ENCODE measurements at regions not wholly inside any gene's neighbourhood (a gene's known extent, or its start where the extent isn't known, plus 50 kb on each side); places are given as distances from the start of the nearest gene placed in this dataset.

DNA sequence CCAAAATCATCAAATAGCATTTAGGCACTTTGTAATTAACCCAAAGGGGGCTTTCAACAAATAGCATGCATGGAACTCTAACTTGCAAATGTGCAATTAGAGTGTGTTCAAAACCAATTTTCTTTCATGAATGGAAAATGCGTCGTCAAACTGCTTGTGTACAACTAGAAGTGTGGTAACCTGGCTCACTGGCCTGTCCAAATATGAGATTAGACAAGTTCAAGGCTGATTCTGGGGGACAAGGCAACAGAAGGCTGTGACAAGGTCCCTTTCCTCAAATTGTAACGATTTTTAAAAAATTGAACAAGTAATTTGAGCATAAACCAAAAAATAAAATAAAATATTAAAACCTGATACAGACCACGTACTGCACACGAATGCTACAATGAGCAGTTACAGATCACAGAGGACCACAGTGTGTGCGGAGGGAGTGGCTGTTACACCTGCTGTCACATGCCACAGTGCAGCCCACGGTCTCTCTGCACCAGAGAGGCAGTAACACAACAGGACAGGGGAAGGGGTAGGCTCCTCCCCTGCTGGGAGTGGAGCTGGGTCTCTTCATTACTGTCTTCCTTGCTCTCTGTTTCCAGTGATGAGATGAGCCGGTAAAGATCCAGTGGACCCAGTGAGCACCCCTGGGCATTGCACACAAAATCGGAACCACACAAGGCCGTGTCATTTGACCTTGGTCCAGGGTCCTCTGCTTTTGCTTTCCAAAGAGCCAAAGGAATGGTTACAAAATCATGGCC lies 252.2 kb upstream of the PDE10A start:
- DNase-seq (ENCODE audit: low read depth in 2 of 2): no peak

DNA sequence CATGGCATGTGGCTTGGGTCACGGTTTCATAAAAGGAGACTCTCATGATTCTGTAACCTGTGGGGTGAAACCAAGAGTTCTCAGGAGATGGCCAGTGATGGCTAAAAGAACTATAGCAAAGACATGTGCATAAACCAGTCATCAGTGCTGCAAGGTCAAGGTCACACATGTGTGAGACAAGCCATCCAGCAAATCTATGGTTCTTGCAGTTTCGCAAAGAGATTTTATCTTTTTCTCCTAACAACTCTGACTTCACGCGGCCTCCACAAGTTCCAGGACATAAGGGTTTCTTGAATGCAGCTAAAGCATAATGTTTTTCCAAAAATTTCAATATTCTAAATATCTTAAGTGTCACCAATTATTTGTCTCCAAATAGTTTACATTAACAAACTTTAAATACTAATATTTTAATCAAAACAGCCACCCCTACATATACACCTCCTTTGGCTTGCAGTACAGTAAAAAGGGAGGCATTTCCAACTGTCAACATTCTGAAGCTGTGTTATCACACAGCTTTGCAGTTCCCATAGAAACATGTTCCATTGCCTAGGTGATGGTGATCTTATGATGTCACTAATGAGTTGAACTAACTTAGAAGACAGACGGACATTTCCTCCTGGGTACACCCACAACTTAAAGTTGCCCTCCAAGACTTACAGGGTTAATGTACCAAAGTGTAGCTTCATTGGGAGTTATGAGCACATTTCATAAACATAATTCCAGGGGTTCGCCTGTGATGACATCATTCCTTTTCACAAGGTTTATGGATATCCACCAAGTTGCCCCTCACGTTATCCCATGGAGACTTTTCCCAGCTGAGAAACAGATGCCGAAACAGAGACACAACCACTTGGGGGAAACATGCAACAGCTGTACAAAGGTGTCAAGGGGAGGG lies 250.9 kb upstream of the PDE10A start:
- no peak for DNase-seq (ENCODE audit: low read depth in 2 of 2)

DNA sequence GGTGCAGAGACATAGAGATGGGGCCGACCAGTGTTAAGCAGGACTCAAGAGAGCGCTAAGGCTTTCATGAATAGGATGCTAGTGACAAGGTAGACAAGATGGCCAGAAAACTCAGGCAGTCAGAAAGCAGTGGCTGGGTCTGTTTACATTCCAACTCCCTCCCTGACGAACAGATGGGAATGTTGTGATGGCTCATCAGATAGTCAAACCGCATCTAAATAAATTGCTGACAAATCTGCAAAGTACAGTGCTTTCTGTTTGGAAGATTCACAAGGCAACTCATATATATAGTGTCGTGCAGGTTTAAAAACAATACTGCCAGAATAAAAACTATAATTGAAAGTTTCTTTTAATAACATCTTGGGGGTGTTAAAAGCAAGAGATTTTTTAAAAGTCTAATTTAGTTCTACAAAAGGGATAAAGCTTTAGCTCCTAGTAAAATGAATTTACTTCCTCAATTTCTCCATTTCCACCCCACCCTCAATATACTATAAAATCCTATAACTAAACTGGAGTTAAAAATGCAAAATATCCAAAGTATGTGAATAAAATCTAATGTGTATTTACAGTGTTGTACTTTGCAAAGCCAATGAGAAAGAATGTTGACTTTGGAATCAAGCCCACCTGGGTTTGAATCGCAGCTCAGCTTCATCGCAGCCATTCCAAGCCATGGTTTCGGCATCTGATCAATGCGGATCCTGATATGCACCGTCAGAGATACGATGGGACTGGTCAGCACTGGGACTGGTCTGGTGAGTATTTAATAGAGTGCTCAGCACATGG lies 247.3 kb upstream of the PDE10A start:
- DNase-seq (ENCODE audit: low read depth in 2 of 2): no peak

DNA sequence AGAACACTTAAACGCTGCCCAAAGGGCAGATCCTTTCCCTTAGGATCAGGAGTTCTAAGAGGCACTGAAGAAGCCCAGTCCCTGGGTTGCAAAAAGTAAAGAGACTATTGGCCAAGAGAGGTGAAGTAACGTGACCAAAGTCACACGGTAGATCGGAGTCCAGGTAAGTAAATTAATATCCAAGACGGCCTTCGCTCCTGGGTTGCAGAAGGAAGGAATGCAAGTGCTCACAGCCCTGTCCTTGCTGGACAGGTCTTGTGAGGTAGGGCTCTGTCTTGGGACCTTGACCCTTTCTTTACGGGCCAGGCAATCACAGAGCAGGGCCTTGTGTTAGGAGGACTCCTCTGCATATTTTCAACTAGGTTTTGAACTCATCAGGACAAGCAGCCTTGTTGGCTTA lies 243.7 kb upstream of the PDE10A start:
- no peak for DNase-seq (ENCODE audit: low read depth in 2 of 2)

GRCh38 chr6:165905744-165906143 lies 242.7 kb upstream of the PDE10A start:
- no peak for DNase-seq (ENCODE audit: low read depth in 2 of 2)

DNA sequence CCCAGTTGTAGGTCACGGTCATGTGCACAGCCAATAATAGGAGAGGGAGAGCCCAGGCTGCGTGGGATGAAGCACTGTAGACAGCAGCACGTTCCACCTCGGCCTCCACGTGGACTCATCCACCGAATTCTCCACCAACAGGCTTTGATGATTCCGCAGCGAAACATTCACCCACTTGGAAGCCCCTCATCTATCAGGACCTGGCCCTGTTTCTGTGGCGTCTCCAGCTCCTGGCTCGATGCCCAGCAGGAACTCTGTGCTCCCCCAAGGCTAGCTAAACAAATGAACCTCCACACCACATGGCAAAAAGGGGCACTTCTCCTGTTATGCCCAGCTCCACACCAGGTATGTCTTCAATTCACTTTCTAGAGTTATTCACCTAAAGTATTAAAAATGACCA lies 237.9 kb upstream of the PDE10A start:
- no peak for DNase-seq (ENCODE audit: low read depth in 2 of 2)

DNA sequence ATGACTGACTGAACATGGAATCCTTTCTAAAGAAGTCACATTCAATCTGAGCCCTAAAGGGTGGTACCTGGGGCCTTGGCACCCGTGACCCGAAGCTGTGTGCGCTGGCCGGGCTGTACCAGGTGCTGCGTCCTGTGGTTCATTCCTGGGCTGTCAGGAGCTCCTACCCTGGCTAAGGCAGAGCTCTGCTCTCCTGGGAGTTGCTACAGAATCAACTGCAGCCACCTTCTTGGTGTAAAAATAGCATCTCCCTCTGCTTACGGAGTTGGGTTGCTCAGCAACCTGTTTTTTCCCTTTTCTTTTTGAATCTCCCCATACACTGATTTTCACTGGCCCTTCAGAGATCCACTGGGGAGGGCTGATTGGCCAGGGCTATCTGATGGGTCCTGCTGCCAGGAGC lies 236.6 kb upstream of the PDE10A start:
- no peak for DNase-seq (ENCODE audit: low read depth in 2 of 2)

DNA sequence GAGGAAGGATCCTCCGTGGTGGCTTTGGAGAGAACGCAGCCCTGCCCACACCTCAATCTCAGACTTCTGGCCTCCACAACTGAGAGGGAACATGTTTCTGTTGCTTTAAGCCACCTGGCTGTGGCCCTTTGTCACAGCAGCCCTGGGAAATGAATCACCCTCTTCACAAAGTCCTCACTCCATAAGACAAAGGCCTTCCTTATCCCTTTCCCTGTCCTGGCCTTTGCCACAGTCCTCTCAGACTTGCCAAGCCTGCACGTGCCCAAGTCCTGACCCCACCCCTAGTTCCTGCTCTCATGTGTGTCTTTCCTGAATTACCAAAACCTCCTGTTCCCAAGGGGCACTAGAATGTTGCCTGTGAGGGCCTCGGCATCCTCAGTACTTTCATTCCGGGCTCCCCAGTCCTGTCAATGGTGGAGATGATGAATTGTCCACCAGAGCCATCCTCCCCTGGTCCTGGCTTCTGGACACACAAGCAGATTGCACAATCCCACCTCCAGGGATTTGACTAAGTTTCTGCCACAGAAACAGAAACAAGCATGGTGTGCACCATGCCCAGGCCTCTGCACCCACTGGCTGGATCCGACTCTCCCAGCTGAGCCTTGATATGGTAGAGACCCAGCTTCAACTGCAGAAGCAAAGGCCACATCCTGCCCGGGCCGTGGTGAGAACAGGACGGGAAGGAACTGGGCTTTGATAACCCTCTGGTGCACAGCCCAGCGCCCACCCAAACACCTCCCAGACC lies 232.6 kb upstream of the PDE10A start:
- DNase-seq (ENCODE audit: low read depth in 2 of 2): no peak

DNA sequence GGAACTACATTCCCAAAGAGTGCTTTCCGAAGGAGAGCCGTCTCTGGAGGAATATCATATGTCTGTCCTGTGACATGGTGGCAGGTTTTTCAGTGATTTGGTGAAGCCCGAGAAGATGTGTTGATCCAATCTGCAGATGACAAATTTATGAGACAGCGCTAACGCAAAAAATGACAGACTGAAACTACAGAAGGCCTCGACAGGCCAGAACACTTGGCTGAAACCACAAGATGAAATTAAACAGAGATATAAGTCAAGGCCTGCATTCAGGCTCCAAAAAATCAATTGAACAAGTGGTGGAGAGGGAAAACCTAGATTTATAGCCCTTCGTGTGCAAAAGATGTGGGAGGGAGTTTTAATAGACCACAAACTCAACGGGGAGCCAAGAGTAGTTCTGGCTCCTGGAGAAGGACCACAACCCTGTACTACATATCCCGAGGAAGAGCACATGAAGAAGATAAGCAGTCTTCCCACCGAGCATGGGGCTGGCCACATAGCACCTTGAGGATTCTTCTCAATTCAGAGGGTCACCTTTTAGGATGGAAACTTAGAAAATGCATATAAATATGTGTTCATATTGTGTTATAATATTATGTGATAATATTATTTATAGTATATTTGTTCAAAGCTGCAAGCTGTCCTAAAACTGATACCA lies 231.3 kb upstream of the PDE10A start:
- no peak for DNase-seq (ENCODE audit: low read depth in 2 of 2)

GRCh38 chr6:165893431-165893830 lies 230.4 kb upstream of the PDE10A start:
- DNase-seq (ENCODE audit: low read depth in 2 of 2): no peak

GRCh38 chr6:165891320-165891719 lies 228.3 kb upstream of the PDE10A start:
- no peak for DNase-seq (ENCODE audit: low read depth in 2 of 2)

DNA sequence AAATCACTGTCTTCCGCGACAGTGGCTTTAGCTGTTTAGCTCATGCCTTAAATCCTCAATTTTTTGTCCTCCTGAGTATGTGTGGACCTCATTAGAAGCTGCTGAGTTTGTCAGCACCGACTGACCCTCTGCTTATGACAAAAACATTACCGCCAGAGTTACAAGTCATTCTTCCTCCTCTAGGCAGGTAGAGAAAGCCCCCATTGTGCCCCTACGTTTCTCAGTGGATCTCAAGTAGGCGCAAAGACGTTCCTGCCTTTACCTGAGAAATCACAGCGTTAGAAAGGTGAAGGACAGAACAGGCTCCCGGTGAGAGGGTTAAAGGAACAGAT lies 227.3 kb upstream of the PDE10A start:
- no peak for DNase-seq (ENCODE audit: low read depth in 2 of 2)

- peak in 1 of 2 donors; percentile 29 for DNase-seq (ENCODE audit: low read depth in 2 of 2)
Observed at GRCh38 chr6:165889636-165890403, 226.8 kb upstream of the PDE10A start.

DNA sequence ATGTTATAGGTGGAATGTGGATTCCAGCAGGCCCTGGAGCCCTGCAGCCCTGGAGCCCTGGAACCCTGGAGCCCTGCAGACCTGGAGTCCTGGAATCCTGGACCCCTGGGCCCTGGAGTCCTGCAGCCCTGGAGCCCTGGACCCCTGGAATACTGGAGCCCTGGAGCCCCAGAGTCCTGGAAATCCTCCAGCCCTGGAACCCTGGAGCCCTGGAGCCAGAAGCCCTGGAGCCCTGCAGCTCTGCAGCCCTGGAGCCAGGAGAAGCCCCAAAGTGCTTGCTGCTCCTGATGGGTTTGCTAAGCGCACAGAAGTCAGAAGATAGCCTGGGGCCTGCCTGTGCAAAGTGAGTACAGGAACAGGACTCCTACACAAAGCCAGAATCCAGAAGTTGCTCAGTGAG lies 223.1 kb upstream of the PDE10A start:
- no peak for DNase-seq (ENCODE audit: low read depth in 2 of 2)

DNA sequence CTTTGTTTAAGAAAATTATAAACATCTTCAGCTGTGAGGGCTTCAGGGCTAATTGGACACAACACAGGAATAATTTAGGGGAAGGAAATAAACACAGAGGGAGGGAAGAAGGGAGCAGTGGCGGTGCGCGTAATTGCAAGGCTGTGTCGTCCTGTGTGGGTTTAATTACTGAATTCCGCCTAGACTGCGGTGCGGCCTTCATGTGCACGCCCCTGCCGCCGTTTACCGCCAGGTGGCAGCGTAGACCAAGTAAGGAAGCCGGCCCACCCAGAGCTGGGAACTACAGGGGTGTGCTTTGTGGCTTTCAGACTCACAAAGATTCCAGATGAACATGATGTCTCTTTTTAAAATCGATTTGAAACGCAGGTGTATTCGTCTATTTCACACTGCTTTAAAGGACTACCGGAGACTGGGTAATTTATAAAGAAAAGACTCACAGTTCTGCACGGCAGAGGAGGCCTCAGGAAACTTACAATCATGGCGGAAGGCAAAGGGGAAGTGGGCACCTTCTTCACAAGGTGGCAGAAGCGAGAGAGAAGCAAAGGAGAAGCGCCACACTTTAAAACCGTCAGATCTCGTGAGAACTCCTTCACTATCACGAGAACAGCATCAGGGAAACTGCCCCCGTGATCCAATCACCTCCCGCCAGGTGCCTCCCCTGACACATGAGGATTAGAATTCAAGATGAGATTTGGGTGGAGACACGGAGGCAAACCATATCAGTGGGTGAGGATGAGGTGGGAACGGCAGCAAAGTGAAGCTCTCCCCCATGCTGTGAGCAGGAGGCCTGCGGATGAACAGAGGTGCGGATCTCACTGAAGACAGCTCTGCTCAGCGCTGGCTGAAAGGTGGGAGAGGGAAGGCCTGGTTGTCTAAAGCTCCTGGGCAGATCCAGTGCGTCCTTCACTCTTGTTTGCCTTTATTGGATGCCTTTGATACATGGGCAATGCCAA lies 222.0 kb upstream of the PDE10A start:
- DNase-seq (ENCODE audit: low read depth in 2 of 2): peak; percentile 52 to 79

GRCh38 chr6:165883851-165884640 lies 221.0 kb upstream of the PDE10A start:
- DNase-seq (ENCODE audit: low read depth in 2 of 2): no peak

DNA sequence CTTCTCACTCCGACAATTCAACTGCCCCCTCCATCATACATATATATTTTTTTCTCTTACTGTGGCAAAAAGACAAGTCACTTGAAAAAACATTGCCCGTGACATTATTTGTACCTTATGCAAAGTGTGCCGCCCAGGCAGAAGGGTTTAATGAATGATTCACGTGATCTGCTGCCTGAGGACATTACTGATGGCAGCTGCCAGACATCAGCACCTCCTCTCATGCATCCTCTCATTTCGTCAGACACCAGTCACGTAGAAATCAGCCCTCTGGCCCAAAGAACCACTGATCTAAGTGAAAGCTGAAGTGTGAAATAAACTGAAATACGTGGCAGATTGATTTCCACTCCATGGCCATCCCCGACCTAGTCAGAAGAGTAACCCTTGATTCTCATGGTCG lies 218.8 kb upstream of the PDE10A start:
- DNase-seq (ENCODE audit: low read depth in 2 of 2): no peak

GRCh38 chr6:165880686-165881085 lies 217.6 kb upstream of the PDE10A start:
- no peak for DNase-seq (ENCODE audit: low read depth in 2 of 2)

Data from lung microvascular endothelial cell (primary cell).